ENCODE measurements at regions not wholly inside any gene's neighbourhood (a gene's known extent, or its start where the extent isn't known, plus 50 kb on each side); places are given as distances from the start of the nearest gene placed in this dataset.

DNA sequence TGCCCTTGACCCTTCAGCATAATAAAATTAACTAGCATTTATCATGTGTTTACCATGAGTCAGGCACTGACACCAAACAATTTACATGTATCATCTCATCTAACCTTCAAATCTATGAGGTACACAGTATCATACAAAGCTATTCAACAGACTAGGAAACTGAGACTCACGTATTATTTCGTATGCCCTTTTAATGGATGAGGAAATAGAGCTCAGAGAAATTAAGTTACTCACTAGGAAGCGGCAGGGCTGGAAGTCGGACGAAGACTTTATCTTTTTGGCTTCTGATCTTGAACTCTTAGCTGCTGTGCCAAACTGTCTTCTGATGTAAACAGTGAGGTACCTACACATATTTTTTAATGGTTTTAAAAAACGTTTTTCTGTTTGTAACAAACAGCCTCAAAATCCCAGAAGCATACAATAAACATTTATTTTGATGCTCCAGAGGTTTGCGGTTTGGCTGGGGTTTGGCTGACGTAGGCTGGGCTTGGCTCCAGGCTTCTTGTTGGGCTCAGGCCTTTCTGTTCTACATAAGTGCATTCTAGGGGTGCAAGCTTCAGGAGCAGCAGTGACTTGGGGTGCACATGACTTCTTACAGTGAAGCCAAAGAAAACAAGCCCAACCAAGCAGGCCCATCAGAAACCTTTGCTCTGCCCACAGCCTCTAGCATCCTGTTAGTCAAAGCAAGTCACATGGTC, 184.7 kb downstream of the TBX5 start:
- H3K4me3 ChIP-seq (ENCODE audit: low read depth, low read length): no peak overlapping the region
- no peak for DNase-seq
- no peaks in the 10 kb centered on the region for H3K4me1 ChIP-seq
- peaks cover 45% of the 10 kb centered on the region for H3K27me3 ChIP-seq
- no peaks in the 10 kb centered on the region for H3K36me3 ChIP-seq
- no peaks in the 10 kb centered on the region for H3K9me3 ChIP-seq
- TF ChIP-seq, protein P1, sequence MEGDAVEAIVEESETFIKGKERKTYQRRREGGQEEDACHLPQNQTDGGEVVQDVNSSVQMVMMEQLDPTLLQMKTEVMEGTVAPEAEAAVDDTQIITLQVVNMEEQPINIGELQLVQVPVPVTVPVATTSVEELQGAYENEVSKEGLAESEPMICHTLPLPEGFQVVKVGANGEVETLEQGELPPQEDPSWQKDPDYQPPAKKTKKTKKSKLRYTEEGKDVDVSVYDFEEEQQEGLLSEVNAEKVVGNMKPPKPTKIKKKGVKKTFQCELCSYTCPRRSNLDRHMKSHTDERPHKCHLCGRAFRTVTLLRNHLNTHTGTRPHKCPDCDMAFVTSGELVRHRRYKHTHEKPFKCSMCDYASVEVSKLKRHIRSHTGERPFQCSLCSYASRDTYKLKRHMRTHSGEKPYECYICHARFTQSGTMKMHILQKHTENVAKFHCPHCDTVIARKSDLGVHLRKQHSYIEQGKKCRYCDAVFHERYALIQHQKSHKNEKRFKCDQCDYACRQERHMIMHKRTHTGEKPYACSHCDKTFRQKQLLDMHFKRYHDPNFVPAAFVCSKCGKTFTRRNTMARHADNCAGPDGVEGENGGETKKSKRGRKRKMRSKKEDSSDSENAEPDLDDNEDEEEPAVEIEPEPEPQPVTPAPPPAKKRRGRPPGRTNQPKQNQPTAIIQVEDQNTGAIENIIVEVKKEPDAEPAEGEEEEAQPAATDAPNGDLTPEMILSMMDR (IDR thresholded peaks at IDR 0.05; ENCODE audit: low read depth, low read length): no peak

DNA sequence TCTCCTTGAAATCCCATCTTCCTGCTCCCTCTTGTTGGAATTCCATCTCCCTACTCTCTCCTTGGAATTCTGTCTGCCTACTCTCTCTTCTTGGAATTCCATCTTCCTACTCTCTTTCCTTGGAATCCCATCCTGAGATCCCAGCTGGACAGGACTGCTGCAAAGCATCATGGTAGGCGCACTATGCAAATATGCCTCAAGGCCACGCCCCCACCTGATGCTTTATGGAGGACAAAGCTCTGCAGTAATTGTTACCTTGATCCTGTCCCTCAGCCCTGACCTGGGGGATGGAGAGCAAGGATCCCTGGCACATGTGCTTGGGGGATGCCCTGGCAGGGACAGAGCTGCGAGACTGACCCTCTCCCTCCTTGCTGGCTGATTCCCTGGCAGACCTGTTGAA, 185.6 kb downstream of the TBX5 start:
- Histone ChIP-seq H3K27me3 (peaks cover 41% of the 10 kb centered on the region), H3K4me3 (ENCODE audit: low read depth, low read length) (no peak overlapping the region), H3K36me3 (no peaks in the 10 kb centered on the region), H3K9me3 (no peaks in the 10 kb centered on the region), H3K4me1 (no peaks in the 10 kb centered on the region)
- TF ChIP-seq, protein P1 (IDR thresholded peaks at IDR 0.05; ENCODE audit: low read depth, low read length): no peak
- DNase-seq: no peak

DNA sequence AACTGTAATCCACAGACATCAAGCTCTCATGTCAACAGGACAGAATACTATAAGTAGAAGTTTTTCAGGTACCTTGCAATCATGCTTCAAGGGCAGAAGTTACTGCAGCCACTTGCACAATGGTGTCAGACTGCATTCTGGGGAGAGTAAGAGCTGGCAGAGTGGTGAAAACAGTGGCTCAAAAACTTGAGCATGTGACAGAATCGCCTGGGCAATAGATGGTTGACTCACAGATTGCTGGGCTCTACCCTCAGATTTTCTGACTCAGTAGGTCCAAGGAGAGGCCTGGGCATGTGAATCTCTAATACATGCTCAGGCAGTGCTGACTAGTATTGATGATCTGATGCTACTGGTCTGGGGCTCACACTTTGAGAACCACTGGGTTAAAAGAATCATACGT, 187.8 kb downstream of the TBX5 start:
- peaks cover 25% of the 10 kb centered on the region for H3K27me3 ChIP-seq
- TF ChIP-seq, protein P1 (IDR thresholded peaks at IDR 0.05; ENCODE audit: low read depth, low read length): no peak
- DNase-seq: no peak

DNA sequence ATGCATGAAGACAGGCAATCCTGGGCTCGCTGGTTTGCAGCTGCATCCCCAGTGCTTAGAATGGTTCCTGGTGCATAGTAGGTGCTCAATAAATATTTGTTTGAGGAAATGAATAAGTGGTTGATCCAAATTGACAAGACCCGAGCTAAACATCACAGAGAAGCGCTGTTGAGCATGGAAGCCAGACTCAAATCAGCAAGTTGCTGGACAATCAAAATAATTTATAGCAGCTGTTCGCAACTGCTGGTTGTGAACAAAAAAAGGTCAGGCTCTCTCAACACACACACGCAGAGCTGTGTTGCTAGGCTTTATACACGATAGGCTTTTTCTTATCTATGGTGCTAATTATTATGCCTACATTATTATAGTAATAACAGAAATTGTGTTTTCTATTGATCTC, 190.2 kb downstream of the TBX5 start:
- H3K27me3 ChIP-seq: peaks cover 4% of the 10 kb centered on the region
- TF ChIP-seq, protein P1 (IDR thresholded peaks at IDR 0.05; ENCODE audit: low read depth, low read length): no peak

More for the DNA sequence above, 187.8 kb downstream of the TBX5 start:
- Histone ChIP-seq H3K36me3 (no peaks in the 10 kb centered on the region), H3K4me1 (no peaks in the 10 kb centered on the region), H3K4me3 (ENCODE audit: low read depth, low read length) (no peak overlapping the region), H3K9me3 (no peaks in the 10 kb centered on the region)

DNA sequence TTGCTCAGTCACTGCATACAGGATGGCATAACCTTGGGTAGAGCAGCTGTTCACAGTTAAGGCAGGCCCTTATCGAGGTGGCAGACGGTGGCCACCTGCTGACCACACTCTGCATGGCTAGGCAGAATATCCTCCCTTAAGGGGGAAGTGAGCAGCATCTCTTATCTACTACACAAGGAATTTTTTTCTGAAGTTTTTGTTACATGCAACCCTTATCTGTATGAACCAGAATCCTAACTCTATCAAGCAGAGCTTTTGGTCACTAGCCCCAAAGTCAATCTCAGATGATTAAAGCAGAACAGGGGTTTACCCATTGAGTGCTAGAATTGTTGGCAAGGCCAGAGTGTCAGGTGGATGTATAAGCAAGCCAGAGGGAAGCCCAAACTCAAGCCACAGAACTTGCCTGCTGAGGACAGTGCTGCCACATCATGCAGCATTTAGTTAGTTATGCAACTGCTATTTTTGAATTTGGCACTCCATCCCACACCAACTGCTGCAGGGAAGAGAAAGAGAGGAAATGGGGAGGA, 192.8 kb downstream of the TBX5 start:
- Histone ChIP-seq H3K27me3 (0 out of 2 replicates have a peak, but pooled peaks cover 4% of the 10 kb centered on the region), H3K4me1 (no peaks in the 10 kb centered on the region), H3K9me3 (no peaks in the 10 kb centered on the region), H3K4me3 (ENCODE audit: low read depth, low read length) (no peak overlapping the region), H3K36me3 (no peaks in the 10 kb centered on the region)
- TF ChIP-seq, protein P1 (IDR thresholded peaks at IDR 0.05; ENCODE audit: low read depth, low read length): no peak
- no peak for DNase-seq

More for the DNA sequence above, 190.2 kb downstream of the TBX5 start:
- DNase-seq: no peak
- Histone ChIP-seq H3K36me3 (no peaks in the 10 kb centered on the region), H3K4me3 (ENCODE audit: low read depth, low read length) (no peak overlapping the region), H3K9me3 (no peaks in the 10 kb centered on the region), H3K4me1 (no peaks in the 10 kb centered on the region)

DNA sequence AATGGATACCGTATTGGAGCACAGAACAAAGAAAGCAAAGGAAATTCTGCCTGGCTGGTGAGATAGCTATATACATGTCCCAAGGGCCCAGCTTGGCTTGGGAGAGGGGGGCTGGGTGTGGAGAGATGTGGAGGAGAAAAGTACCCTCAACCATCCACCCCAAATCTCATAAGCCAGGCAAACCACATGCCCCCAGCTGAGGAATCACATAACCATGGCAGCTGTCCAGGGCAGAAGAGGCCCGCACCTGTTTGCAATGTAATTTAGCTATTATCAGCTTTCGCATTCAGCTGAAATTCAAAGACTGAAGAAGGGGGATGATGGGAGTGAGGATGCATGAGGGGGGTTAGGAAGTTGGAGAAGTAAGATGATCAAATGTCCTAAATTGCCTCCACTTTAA, 196.1 kb downstream of the TBX5 start:
- Histone ChIP-seq H3K4me3 (ENCODE audit: low read depth, low read length) (no peak overlapping the region), H3K36me3 (no peaks in the 10 kb centered on the region), H3K9me3 (no peaks in the 10 kb centered on the region), H3K27me3 (no peaks in the 10 kb centered on the region), H3K4me1 (no peaks in the 10 kb centered on the region)
- no peak for DNase-seq
- TF ChIP-seq, protein P1 (IDR thresholded peaks at IDR 0.05; ENCODE audit: low read depth, low read length): no peak

All from BE2C (cell line).